ENCODE measurements at regions not wholly inside any gene's neighbourhood (a gene's known extent, or its start where the extent isn't known, plus 50 kb on each side); places are given as distances from the start of the nearest gene placed in this dataset.

DNA sequence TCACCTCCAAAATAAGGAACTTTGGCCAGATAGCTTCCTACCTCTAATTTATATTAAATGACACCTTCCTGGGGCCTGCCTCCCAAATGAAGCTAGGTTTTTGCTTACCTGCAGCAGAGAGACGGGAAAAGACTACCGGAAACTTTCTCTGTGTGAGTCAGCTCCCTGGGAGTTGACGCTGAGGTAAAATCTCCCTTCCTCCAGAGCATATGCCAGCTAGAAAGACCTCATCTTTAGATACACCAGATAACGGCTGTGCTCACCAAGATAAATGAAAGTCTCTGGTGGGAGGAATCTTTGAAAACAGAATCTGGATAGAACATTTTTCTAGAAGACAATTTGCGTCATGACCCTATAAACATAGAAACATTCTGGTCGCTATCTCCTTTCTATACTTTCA, 99.7 kb upstream of the RFX8 start:
- TF ChIP-seq, protein P1, sequence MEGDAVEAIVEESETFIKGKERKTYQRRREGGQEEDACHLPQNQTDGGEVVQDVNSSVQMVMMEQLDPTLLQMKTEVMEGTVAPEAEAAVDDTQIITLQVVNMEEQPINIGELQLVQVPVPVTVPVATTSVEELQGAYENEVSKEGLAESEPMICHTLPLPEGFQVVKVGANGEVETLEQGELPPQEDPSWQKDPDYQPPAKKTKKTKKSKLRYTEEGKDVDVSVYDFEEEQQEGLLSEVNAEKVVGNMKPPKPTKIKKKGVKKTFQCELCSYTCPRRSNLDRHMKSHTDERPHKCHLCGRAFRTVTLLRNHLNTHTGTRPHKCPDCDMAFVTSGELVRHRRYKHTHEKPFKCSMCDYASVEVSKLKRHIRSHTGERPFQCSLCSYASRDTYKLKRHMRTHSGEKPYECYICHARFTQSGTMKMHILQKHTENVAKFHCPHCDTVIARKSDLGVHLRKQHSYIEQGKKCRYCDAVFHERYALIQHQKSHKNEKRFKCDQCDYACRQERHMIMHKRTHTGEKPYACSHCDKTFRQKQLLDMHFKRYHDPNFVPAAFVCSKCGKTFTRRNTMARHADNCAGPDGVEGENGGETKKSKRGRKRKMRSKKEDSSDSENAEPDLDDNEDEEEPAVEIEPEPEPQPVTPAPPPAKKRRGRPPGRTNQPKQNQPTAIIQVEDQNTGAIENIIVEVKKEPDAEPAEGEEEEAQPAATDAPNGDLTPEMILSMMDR (conservative IDR thresholded peaks at IDR 0.05 in 1 of 2, IDR thresholded peaks at IDR 0.05 in 1 of 2; ENCODE audit: low read depth in 1 of 2, low read length in 2 of 2): no peak
- no peak for TF ChIP-seq EZH2 (IDR thresholded peaks at IDR 0.05; ENCODE audit: low read length, missing control alignments)

All from fibroblast of lung (primary cell).